GM19328 (cell line): ENCODE measurements at regions not wholly inside any gene's neighbourhood (a gene's known extent, or its start where the extent isn't known, plus 50 kb on each side); places are given as distances from the start of the nearest gene placed in this dataset.

ENCODE experiments used
- ATAC-seq: cut with Tn5 transposase; IDR thresholded peaks from one replicate; pipeline ENCODE4 v1.9.1; 2021; ENCODE audit warnings: mild to moderate bottlenecking, moderate library complexity; ENCODE audit not compliant: unreplicated experiment

DNA sequence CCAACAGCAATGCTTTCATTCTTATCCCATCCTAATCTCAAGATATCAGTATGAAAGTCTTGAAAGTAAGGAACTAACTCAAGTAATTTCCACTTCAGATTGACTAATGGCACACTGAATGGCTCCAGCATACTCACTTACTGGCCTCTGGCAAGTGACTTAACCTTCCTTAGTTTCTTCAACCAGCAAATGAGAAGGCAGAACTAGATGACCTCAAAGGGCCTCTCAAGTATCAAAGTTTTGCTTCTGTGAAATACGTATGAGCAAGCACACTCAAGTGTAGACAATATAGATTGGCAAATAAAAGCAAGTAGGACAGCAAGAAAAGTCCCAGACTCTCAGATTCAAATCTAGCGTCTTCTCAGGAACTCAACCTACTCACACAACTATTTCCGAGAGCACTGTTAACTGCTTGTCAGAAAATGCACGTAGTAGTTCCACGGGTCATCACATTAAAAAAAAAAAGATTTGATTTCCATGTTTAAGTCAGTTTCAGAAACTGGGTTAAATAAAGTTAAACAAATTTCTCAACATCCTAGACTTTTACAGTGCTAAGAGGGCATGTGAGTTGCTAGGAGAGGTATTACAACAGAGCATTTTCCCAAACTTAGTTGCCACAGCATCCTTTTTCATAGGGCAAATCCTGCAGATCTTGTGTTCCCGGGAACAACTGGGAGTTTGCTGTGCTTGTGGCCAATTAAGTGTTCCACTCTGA, 276.9 kb upstream of the KLF14 start:
- no peak for ATAC-seq

DNA sequence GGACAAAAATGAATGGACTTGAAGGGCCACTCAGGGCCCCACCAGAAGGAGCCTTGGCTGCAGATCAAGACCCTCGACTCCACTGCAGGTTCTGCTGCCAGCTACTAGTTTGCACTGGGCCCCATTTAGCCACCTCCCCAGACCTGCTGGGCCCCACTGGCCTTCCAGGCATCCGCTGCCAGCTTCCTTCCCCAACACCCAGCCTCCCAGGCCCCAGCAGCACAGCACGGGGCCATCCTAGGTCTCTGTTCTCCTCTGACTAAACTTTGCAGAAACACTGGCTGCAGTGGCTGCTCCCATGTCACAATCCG, 277.4 kb upstream of the KLF14 start:
- no peak for ATAC-seq

DNA sequence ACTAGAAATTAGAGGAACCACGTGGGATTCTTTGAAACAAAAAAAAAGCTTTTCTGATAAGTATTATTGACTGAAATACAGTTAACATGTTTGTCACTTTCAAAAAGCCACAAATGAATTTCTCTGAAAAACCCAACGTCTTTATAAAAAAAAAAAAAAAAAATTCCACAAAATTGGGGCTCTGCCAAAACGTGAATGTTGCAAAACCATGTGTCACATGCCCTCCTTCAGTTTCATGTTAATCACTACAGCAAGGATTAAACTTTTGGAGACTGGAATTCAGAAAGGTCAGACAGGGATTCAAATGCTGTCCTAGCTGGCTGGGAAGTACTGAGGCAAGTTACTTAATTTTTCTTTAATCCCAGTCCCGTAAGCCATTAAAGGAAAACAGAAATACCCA, 278.0 kb upstream of the KLF14 start:
- ATAC-seq = no peak

DNA sequence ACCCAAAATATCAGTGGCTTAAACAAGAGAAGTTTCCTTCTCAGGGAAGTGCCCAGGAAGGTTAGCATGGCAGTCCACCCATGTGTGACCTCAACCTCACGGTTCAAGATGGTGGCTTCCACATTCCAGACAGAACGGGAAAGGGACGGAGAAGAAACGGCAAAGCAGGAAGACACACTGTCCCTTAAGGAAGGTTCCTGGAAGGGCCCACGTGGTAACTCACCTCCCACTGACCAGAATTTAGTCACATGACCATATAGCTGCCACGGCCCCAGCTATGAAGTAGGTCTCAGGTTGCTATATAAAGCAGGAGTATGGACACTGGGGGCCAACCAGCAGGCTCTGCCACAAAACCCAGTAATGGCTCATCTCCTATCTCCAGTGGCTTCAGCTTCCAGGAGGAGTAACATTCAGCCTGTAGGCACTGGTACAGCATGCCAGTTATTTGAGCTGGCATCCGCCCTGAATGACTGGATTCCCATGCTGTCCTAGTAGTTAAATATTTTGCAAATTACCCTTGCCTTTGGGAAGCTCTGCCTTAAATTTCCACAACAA, 278.5 kb upstream of the KLF14 start:
- ATAC-seq = no peak

DNA sequence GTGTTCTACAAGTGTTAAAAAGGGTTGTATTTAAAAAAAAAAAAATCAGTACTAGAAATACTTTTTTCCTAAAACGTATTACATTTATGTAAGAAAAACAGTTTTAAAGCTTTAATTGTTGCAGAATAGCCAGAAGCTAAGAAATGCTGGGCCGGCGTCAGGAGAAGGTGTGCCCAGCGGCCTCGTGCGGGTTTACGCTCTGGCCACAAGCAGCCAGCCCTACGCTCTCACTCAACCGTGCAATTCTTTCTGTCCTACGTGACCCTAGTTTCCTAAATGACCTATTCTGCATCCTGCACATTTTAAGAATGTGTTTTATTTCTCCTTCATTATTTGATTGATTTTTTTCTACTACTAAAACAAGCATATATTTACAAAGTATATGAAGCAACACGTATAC, 279.7 kb upstream of the KLF14 start:
- ATAC-seq = no peak

DNA sequence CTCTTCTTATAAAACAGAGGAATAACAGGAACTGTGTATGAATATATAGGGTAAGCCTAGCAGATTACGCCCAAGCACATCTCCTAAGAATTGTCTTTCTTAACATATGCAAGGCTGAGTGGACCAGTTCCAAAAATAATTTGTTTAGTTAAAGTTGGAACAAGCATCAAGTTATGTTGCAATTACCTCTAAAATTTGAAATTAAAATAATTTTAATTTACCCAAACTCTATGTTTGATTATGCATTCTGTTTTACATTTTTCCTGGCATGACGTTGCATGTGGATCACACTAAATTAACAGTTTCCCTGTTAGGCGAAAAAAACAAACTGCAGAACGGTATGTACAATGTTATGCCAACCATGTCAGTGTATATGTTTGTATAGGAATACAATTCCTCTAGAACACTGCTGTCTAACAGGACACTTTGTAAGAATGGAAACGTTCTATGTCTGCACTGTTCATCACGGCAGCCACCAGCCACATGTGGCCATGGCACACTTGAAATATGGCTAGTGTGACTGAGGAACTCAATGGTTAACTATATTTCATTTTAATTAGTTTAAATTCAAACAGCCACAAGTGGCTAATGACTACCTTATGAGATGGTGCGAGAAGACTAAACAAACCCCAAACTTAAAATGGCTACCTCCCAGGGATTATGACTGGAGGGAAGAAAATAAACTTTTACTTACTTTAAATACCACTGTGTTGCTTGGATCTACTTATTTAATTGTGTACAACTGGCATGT, 281.1 kb upstream of the KLF14 start:
- no peak for ATAC-seq

DNA sequence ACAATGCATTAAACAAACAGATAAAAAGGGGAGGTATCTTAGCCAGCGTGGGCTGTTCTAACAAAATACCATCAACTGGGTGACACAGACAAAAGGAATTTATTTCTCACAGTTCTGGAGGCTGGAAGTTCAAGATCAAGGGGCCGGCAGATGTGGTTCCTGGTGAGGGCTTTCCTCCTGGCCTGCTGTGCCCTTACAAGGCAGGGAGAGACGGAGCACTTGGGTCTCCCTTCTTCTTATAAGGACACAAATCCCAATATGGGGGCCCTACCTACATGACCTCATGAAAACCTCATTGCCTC, 281.6 kb upstream of the KLF14 start:
- no peak for ATAC-seq

DNA sequence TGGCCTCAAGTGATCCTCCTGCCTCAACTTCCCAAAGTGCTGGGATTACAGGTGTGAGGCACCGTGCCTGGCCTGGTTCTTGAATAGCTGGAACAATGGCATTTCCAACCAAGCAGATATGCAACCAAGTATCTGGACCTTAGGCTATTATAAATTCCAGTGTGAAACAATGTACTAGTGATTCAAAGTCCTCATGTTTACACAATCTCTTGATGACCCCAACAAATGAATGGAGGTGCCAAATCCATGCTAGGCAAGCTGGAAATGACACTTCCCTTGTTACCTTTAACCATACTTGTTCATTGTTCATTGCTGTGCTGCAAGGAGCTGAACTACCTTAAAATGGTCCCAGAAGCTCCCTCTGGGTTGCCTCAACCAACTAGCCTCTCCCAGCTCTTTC, 282.2 kb upstream of the KLF14 start:
- ATAC-seq = no peak

DNA sequence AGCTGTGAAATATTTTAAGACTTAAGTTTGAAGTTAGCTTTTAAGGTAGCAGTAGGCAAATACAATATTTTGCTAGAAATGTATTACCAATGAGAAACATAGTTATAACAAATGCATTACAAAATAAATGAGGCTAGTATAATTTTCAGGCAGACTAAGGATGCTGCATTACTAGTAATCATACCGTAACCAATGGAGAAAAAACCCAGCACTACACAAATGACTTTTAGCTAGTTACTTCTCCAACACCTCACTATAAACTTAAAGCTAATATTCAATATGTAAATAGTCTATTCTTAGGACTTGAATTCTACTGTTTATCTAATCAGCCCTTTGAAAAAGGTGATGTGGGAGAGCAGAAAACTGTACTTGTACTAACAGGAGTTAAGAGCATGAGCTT, 285.3 kb upstream of the KLF14 start:
- no peak for ATAC-seq

DNA sequence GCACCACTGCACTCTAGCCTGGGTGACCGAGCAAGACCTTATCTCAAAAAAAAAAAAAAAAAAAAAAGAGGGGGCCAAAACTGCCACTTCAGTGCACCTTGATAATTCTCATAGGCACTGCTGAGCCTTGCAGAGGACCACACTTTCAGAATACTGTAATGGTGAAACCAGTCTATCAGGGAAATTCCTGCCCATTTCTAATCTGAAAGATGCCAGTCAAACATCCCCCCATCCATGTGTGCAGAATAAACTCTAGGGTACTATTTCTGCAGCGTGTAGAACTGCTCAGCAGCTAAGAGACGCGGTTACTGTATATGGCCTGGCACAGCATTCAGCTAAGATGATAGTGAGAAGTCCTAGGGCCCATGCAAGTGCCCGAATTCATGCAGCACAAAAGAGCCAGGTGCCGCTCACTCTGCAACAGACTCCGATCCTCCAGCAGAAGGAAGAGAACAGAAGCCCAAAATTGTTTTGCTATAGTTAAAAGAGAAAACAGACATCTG, 286.8 kb upstream of the KLF14 start:
- ATAC-seq = no peak

DNA sequence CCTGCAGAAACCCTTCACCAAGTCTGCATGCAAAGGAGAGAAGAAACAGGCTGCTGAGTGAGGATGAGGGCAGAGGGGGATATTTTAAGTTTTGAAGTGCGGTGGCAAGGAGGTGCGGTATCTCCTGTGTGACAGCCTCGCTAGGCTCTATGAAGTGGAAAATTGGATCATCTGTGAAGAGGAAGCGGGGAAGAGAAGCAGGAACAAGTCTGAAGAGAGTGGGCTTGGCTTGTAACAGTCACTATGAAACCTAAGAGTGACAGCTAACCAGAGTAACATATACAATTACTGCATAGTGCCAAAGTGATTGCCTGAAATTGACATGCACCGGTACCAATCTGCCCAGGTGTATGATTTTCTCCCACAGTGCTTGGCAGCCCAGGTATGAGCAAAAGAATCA, 287.5 kb upstream of the KLF14 start:
- peak; percentile 51 for ATAC-seq

DNA sequence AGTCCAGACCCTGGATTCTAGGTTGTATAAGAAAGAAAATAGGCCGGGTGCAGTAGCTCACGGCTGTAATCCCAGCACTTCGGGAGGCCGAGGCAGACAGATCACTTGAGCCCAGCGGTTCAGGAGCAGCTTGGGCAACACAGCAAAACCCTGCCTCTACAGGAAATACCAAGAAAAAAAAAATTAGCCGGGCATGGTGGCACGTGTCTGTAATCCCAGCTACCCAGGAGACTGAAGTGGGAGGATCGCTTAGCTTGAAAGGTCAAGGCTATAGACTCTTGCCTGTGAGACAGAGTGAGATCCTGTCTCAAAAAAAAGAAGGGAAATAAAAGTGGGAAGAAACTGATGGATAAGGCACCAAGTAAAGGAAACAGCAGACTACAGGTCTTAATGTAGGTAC, 287.9 kb upstream of the KLF14 start:
- ATAC-seq = no peak

DNA sequence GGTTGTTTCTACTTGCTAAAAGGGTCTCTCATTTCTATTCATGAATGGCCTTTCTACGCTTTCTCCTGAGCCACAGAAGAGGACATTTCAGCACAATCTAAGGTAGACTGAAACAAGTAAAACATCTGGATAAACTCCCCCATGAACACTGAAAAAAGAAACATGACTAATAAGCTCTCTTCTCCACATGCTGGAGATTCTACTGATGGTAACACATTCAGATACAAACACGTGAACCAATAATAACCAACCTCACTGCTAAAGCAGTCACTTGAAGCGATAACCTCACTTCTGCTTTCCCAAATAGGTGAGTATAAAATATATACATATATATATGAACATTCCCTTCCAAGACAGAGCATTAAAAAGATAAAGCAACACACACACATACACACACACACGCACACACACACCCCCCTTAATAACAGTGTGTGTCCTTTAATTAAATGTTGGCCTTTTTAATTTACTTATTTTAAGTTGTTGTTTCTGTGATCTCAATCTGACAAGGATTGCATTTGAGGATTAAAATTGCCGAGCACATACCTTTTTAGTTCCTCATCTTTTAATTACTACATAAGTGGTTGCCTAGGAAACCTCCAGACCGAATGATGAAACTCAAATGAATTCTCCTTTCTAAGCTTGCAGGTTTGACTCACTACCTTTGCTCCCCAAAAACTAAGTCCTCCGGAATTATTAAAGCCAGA, 292.4 kb upstream of the KLF14 start:
- no peak for ATAC-seq

DNA sequence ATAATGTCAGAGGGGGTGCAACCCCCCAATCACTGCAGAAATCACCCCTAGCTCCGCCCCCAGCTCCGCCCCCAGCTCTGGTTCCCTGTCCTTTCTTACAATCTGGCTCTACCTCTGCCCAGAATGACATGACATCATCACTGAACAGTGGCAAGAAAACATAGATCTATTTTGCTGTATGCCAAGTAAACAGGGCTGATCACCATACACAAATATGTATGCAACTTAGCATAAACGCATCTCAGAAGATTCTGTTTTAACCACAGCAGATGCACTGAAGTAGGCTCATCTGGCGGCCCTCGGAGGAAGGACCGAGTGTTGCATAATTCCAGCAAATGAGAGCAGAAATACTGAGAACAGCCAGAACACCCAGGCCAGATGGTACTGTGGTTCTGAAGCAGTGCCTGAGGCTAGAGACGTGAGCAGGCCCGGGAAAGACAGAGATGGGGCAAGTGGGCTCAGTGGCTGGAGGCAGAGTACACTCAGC, 293.3 kb upstream of the KLF14 start:
- no peak for ATAC-seq

DNA sequence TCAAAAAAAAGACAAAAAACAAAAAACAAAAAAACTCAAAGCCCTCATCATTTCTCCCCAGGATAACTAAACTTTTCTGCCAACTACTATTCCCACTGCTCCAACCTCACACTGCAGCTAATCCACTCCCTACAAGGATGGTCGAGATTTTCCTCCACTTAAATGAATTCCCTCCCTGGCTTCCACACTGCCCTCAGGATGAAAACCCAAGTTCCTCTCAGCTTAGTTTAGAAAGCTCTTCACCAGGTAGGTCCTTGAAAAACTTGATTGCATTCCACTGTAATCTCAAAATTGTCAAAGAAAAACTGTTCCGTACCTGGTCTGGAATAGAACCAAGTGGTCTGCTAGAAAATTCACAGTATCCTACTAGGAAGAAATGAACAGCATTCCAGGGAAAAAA, 294.3 kb upstream of the KLF14 start:
- no peak for ATAC-seq

DNA sequence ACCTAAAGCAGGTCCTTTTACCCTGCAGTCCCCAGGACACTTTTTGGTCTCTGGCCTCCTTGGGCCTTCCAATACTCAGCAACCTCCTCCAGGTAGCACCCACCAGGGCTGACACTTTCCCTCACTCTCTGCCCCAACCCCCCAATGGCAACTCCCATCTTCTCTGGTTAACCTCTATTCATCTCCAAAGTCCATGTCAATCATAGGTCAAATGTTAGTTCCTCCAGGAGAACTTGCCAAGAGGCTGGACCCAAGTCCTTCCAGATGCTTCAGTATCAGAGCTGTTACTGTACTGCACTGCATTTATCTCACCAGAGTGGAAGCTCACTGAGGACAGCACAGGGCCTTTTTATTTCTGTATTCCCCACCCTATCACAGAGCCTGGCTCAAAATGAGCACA, 295.0 kb upstream of the KLF14 start:
- no peak for ATAC-seq

DNA sequence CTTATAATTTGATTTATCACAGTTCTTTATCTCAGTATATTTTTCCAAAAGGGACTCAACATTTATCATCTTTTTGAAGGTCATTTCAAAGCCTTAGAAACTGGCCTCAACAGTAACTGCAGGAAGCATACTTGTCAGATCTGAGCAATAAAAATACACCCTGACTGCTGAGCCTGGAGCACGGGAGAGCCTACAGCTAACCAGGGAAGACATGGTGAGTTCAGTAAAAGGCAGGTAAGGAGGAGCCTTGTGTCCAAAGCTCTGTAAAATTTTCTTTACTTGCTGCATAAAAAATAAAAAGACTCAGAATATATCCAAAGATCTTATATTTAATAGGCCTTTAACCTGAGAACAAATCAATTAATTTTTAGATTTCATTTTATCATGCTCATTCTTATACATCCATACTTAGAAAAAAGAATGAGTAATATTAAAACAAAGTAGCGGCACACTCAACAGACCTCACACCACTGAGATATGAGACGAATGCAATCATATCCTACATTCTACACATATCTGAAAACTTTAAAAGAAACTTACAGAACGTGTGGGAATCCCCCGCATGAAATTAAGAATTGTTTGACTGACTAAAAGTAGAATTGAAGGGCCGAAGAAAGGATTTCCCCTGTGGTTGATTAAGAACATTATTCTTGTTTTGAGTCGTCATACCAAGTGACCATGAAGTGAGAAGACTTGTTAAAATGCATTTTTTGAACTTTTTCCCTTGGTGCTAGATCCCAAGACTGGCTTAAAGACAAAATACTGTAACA, 296.4 kb upstream of the MKLN1 start:
- ATAC-seq = peak; percentile 54

DNA sequence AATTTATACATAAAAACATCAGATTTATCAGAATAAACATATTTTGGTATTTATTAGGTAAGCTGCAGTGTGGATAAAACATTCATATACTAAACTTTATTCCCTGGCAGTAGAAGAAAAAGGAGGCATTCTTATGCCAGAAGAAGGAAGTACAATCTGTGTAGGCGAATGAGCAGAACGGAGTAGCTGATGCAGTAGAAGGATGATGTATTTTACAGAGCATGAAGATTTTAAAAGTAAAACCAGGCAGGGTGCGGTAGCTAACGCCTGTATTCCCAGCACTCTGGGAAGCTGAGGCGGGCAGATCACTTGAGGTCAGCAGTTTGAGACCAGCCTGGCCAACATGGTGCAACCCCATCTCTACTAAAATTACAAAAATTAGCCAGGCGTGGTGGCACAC, 294.9 kb upstream of the MKLN1 start:
- no peak for ATAC-seq

DNA sequence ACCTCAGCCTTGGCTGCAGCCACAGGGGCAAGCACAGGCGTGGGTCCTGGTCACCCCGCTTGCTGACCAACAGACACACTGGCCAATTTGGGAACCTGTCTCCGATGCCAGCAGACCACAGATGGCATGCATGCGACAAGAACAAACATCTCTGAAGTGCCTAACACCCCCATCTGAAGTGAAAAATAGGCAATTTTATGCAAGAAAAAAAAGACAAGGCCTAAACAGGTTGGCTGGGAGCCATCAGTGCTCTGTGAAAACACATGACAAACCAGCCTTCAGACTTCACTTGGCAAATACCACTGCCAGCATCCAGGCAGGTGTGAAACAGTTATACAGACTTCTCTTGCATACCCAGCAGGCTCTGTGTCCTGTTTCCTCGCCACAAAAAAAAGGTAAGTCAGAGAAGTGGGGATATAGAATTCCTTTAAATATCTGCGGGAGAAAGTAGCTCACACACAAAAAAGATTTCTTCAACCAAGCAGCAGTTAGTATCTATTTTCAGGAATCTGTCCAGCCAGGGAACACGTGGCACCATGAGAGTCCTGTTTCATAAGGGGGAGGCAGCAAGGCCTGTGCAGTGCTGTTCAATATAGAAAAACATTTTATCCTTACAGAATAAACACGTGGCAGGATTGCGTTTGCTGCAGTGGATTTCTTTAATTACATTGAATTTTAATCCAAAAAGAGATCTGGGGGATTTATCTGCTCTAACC, 293.4 kb upstream of the MKLN1 start:
- ATAC-seq = no peak

DNA sequence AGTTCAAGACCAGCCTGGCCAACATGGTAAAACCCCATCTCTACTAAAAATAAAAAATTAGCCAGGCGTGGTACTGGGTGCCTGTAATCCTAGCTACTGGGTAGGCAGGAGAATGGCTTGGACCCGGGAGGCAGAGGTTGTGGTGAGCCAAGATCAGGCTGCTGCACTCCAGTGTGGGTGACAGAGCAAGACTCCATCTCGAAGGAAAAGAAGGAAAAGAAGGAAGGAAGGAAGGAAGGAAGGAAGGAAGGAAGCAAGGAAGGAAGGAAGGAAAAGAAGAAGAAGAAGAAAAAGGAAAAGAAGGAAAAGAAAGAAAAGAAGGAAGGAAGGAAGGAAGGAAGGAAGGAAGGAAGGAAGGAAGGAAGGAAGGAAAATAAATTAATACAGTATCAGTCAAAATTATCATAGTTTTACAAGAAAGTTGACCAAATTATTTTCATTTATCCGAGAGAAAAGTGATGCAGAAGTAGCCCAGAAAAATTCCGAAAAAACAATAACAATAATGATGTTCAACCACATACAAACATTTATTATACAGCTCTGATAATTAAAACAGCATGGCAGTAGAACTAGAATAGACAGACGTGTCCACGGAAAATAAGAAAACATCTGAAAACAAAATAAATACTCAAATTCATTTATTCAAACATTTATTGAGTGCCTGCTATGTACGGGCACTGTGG, 292.4 kb upstream of the MKLN1 start:
- ATAC-seq = no peak
